ENCODE measurements at regions not wholly inside any gene's neighbourhood (a gene's known extent, or its start where the extent isn't known, plus 50 kb on each side); places are given as distances from the start of the nearest gene placed in this dataset.

GRCh38 chr5:125870256-125870655, 553.0 kb upstream of the GRAMD2B start:
- TF ChIP-seq, protein P1, sequence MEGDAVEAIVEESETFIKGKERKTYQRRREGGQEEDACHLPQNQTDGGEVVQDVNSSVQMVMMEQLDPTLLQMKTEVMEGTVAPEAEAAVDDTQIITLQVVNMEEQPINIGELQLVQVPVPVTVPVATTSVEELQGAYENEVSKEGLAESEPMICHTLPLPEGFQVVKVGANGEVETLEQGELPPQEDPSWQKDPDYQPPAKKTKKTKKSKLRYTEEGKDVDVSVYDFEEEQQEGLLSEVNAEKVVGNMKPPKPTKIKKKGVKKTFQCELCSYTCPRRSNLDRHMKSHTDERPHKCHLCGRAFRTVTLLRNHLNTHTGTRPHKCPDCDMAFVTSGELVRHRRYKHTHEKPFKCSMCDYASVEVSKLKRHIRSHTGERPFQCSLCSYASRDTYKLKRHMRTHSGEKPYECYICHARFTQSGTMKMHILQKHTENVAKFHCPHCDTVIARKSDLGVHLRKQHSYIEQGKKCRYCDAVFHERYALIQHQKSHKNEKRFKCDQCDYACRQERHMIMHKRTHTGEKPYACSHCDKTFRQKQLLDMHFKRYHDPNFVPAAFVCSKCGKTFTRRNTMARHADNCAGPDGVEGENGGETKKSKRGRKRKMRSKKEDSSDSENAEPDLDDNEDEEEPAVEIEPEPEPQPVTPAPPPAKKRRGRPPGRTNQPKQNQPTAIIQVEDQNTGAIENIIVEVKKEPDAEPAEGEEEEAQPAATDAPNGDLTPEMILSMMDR (IDR thresholded peaks at IDR 0.05): no peak
- TF ChIP-seq EP300 (IDR thresholded peaks at IDR 0.05) (no peak), POLR2AphosphoS5 (IDR thresholded peaks at IDR 0.05) (no peak), POLR2A (IDR thresholded peaks at IDR 0.05) (no peak)

Measured in sigmoid colon (tissue), 4 donors.